ENCODE measurements at regions not wholly inside any gene's neighbourhood (a gene's known extent, or its start where the extent isn't known, plus 50 kb on each side); places are given as distances from the start of the nearest gene placed in this dataset.

DNA sequence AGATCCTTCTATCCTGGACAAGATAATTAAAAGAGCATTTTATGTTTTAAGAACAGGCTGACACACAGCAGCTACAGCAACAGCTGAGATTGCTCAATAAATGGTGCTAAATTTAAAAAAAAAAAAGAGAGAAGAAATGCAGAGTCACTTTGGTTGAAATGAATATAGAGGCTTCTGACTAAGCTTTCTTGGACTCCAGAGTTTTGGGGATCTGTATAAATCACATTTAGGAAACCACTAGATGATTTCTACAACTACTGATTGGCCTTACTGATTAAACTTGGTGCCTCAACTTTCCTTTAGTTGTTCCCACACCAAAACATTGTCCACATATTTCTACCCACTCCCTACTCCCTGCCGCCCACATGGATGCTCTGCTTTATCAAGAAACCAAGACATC lies 132.9 kb upstream of the ZBTB20 start:
- Histone ChIP-seq H3K36me3 (replicated peaks in 1 of 2; ENCODE audit: control insufficient read depth in 1 of 2, insufficient read depth in 2 of 2, low read length in 2 of 2) (no peaks in the 10 kb centered on the region), H3K27ac (ENCODE audit: extremely low read length, insufficient read depth, low read length) (no peak overlapping the region), H3K4me3 (replicated peaks in 1 of 3; ENCODE audit: insufficient read depth in 1 of 3, low read depth in 2 of 3, low read length in 3 of 3) (no peak overlapping the region), H3K9me3 (ENCODE audit: low read length) (no peaks in the 10 kb centered on the region), H4K20me1 (ENCODE audit: insufficient read depth, low read length) (no peaks in the 10 kb centered on the region), H2AFZ (ENCODE audit: low read length) (no peak overlapping the region), H3K4me1 (ENCODE audit: insufficient read depth, low read length) (no peaks in the 10 kb centered on the region), H3K4me2 (ENCODE audit: low read depth, low read length) (no peak overlapping the region), H3K27me3 (ENCODE audit: control insufficient read depth in 1 of 2, insufficient read depth in 2 of 2, low read length in 2 of 2) (no peaks in the 10 kb centered on the region), H3K9ac (ENCODE audit: insufficient read depth, low read depth, low read length) (no peak overlapping the region), H3K79me2 (ENCODE audit: insufficient read depth, low read length) (no peaks in the 10 kb centered on the region)
- DNase-seq (ENCODE audit: low spot score), result no peak
- 8% methylated on average over 1 of the region's 1 CpG for WGBS (ENCODE audit: low lambda C conversion rate)
- no TSS peak for BruUV-seq (replicated peaks)
- POLR2A ChIA-PET, result no interaction called here
- FAIRE-seq, result no peak
- in situ Hi-C loops (cut with HindIII; ENCODE audit: extremely low pct_ligation_motif_present, low pct_unique_long_range_greater_than_20kb), result no loop called here
- intact Hi-C loops (cut with micrococcal nuclease; ENCODE audit: unreplicated experiment), result no loop called here
- ATAC-seq, result no peak
- CTCF ChIA-PET (ENCODE audit: low intra/inter-chr PET ratio, low total read pairs), result no interaction called here
- TF ChIP-seq, protein P1, sequence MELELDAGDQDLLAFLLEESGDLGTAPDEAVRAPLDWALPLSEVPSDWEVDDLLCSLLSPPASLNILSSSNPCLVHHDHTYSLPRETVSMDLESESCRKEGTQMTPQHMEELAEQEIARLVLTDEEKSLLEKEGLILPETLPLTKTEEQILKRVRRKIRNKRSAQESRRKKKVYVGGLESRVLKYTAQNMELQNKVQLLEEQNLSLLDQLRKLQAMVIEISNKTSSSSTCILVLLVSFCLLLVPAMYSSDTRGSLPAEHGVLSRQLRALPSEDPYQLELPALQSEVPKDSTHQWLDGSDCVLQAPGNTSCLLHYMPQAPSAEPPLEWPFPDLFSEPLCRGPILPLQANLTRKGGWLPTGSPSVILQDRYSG (CRISPR knock-in tag; IDR thresholded peaks at IDR 0.05), result no peak
- TF ChIP-seq ARHGAP35 (CRISPR knock-in tag; IDR thresholded peaks at IDR 0.05; ENCODE audit: borderline replicate concordance) (no peak), FOXO1 (CRISPR knock-in tag; IDR thresholded peaks at IDR 0.05) (no peak), CREB1 (IDR thresholded peaks at IDR 0.05) (no peak), CREB1 (CRISPR knock-in tag; IDR thresholded peaks at IDR 0.05) (no peak), ZNF547 (CRISPR knock-in tag; IDR thresholded peaks at IDR 0.05) (no peak), ZBTB20 (CRISPR knock-in tag; IDR thresholded peaks at IDR 0.05; ENCODE audit: borderline replicate concordance, low read depth) (no peak), ZNF776 (CRISPR knock-in tag; IDR thresholded peaks at IDR 0.05) (no peak), SIX4 (CRISPR knock-in tag; IDR thresholded peaks at IDR 0.05) (no peak), MBD4 (IDR thresholded peaks at IDR 0.05; ENCODE audit: borderline replicate concordance, low read length) (no peak), ZNF552 (CRISPR knock-in tag; IDR thresholded peaks at IDR 0.05; ENCODE audit: borderline replicate concordance) (no peak)
- TF ChIP-seq, protein P2, sequence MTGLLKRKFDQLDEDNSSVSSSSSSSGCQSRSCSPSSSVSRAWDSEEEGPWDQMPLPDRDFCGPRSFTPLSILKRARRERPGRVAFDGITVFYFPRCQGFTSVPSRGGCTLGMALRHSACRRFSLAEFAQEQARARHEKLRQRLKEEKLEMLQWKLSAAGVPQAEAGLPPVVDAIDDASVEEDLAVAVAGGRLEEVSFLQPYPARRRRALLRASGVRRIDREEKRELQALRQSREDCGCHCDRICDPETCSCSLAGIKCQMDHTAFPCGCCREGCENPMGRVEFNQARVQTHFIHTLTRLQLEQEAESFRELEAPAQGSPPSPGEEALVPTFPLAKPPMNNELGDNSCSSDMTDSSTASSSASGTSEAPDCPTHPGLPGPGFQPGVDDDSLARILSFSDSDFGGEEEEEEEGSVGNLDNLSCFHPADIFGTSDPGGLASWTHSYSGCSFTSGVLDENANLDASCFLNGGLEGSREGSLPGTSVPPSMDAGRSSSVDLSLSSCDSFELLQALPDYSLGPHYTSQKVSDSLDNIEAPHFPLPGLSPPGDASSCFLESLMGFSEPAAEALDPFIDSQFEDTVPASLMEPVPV (CRISPR knock-in tag; IDR thresholded peaks at IDR 0.05), result no peak
- TF ChIP-seq, protein P3, sequence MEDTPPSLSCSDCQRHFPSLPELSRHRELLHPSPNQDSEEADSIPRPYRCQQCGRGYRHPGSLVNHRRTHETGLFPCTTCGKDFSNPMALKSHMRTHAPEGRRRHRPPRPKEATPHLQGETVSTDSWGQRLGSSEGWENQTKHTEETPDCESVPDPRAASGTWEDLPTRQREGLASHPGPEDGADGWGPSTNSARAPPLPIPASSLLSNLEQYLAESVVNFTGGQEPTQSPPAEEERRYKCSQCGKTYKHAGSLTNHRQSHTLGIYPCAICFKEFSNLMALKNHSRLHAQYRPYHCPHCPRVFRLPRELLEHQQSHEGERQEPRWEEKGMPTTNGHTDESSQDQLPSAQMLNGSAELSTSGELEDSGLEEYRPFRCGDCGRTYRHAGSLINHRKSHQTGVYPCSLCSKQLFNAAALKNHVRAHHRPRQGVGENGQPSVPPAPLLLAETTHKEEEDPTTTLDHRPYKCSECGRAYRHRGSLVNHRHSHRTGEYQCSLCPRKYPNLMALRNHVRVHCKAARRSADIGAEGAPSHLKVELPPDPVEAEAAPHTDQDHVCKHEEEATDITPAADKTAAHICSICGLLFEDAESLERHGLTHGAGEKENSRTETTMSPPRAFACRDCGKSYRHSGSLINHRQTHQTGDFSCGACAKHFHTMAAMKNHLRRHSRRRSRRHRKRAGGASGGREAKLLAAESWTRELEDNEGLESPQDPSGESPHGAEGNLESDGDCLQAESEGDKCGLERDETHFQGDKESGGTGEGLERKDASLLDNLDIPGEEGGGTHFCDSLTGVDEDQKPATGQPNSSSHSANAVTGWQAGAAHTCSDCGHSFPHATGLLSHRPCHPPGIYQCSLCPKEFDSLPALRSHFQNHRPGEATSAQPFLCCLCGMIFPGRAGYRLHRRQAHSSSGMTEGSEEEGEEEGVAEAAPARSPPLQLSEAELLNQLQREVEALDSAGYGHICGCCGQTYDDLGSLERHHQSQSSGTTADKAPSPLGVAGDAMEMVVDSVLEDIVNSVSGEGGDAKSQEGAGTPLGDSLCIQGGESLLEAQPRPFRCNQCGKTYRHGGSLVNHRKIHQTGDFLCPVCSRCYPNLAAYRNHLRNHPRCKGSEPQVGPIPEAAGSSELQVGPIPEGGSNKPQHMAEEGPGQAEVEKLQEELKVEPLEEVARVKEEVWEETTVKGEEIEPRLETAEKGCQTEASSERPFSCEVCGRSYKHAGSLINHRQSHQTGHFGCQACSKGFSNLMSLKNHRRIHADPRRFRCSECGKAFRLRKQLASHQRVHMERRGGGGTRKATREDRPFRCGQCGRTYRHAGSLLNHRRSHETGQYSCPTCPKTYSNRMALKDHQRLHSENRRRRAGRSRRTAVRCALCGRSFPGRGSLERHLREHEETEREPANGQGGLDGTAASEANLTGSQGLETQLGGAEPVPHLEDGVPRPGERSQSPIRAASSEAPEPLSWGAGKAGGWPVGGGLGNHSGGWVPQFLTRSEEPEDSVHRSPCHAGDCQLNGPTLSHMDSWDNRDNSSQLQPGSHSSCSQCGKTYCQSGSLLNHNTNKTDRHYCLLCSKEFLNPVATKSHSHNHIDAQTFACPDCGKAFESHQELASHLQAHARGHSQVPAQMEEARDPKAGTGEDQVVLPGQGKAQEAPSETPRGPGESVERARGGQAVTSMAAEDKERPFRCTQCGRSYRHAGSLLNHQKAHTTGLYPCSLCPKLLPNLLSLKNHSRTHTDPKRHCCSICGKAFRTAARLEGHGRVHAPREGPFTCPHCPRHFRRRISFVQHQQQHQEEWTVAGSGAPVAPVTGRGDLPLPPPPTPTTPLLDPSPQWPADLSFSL (CRISPR knock-in tag; IDR thresholded peaks at IDR 0.05), result no peak
- TF ChIP-seq, protein P4, sequence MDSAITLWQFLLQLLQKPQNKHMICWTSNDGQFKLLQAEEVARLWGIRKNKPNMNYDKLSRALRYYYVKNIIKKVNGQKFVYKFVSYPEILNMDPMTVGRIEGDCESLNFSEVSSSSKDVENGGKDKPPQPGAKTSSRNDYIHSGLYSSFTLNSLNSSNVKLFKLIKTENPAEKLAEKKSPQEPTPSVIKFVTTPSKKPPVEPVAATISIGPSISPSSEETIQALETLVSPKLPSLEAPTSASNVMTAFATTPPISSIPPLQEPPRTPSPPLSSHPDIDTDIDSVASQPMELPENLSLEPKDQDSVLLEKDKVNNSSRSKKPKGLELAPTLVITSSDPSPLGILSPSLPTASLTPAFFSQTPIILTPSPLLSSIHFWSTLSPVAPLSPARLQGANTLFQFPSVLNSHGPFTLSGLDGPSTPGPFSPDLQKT (CRISPR knock-in tag; IDR thresholded peaks at IDR 0.05; ENCODE audit: borderline replicate concordance), result no peak
- TF ChIP-seq, protein P5, sequence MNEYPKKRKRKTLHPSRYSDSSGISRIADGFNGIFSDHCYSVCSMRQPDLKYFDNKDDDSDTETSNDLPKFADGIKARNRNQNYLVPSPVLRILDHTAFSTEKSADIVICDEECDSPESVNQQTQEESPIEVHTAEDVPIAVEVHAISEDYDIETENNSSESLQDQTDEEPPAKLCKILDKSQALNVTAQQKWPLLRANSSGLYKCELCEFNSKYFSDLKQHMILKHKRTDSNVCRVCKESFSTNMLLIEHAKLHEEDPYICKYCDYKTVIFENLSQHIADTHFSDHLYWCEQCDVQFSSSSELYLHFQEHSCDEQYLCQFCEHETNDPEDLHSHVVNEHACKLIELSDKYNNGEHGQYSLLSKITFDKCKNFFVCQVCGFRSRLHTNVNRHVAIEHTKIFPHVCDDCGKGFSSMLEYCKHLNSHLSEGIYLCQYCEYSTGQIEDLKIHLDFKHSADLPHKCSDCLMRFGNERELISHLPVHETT (CRISPR knock-in tag; conservative IDR thresholded peaks at IDR 0.05), result no peak

Data from HepG2 (cell line).